ENCODE measurements at regions not wholly inside any gene's neighbourhood (a gene's known extent, or its start where the extent isn't known, plus 50 kb on each side); places are given as distances from the start of the nearest gene placed in this dataset.

DNA sequence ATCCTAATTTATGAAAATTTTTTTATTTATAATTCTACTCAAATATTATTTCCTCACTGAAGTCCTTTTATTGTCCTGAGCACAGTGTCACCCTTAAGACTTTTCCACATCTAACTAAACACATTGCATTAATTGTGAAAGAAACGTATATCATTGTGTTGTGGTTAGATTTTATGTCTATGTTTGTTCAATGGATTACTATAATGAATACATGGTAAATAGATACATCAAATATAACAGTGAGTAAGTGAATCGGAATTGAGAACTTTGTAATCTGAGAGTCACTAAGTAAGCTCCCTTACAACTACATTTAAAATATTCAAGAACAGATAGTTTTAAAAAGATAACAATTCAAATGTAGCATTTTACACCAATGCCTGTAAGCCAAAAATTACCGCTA lies 417.6 kb upstream of the PCDH20 start:
- WGBS (ENCODE audit: extremely low coverage, insufficient read length, low lambda C conversion rate) = no CpG with 5 or more reads among the region's 3 CpGs
- H3K4me1 ChIP-seq (ENCODE audit: insufficient read depth, low read length) = peaks cover 3% of the 10 kb centered on the region; the same call in 1 of the 2 replicates
- DNase-seq = no peak
- Mint-ChIP-seq H3K4me3 (no peak overlapping the region), H3K36me3 (ENCODE audit: insufficient read depth in 1 of 3, low read depth in 3 of 3) (no peaks in the 10 kb centered on the region), H3K27ac (no peak overlapping the region), H3K27me3 (ENCODE audit: low read depth) (no peaks in the 10 kb centered on the region), H3K9me3 (peaks cover 0 to 3% of the 10 kb centered on the region in 2 experiments; a peak in 2 of 5 replicates), H3K4me1 (peaks cover 2 to 6% of the 10 kb centered on the region in 2 experiments; a peak in 2 of 4 replicates)
- H2AFZ ChIP-seq (ENCODE audit: low read length) = no peak overlapping the region
- H3K4ac ChIP-seq (ENCODE audit: low read depth, low read length) = no peak overlapping the region
- H4K5ac ChIP-seq (ENCODE audit: insufficient read length, low read depth, low read length) = no peak overlapping the region
- no peak overlapping the region for H2BK15ac ChIP-seq (ENCODE audit: low read depth, low read length)
- H4K8ac ChIP-seq (replicated peaks; ENCODE audit: insufficient read length, low read depth, low read length) = no peak overlapping the region
- H3K23ac ChIP-seq (ENCODE audit: insufficient read length, low read depth, low read length) = no peak overlapping the region
- H2BK20ac ChIP-seq (ENCODE audit: low read depth, low read length, poor library complexity, severe bottlenecking) = no peak overlapping the region
- no peak overlapping the region for H2AK5ac ChIP-seq (ENCODE audit: insufficient read length, low read length)
- H3K9ac ChIP-seq (ENCODE audit: extremely low read depth, insufficient read length, low read length) = no peak overlapping the region
- no peaks in the 10 kb centered on the region for H4K20me1 ChIP-seq (ENCODE audit: control insufficient read depth, insufficient read depth, insufficient read length)
- no peak overlapping the region for H4K91ac ChIP-seq (ENCODE audit: insufficient read length, low read depth, low read length)
- no peaks in the 10 kb centered on the region for H3K27me3 ChIP-seq (ENCODE audit: insufficient read depth, low read length)
- H3K27ac ChIP-seq (ENCODE audit: insufficient read length, low read depth, low read length) = no peak overlapping the region
- H3K79me1 ChIP-seq (ENCODE audit: insufficient read depth, low read depth, low read length, poor library complexity, severe bottlenecking) = no peaks in the 10 kb centered on the region
- no peaks in the 10 kb centered on the region for H3K23me2 ChIP-seq (ENCODE audit: insufficient read length, low read depth, low read length, poor library complexity, severe bottlenecking)
- no peak overlapping the region for H2BK12ac ChIP-seq (ENCODE audit: insufficient read length, low read depth, low read length)
- no peak overlapping the region for H2BK120ac ChIP-seq (ENCODE audit: low read depth, low read length, poor library complexity, severe bottlenecking)
- no peak overlapping the region for H3K56ac ChIP-seq (ENCODE audit: insufficient read length, low read depth, low read length)
- peaks cover 2% of the 10 kb centered on the region; the same call in 1 of the 2 replicates for H3K79me2 ChIP-seq (ENCODE audit: insufficient read depth, low read length)
- no peak overlapping the region for H2BK5ac ChIP-seq (ENCODE audit: insufficient read length, low read length)
- H3T11ph ChIP-seq (ENCODE audit: low read length) = no peak overlapping the region
- no peak overlapping the region for H3K18ac ChIP-seq (ENCODE audit: insufficient read length, low read depth, low read length)
- H3K9me3 ChIP-seq (ENCODE audit: control insufficient read depth, low read depth, low read length) = no peaks in the 10 kb centered on the region
- no peak overlapping the region for H3K14ac ChIP-seq (ENCODE audit: insufficient read depth, low read length)
- no peak overlapping the region for H3K4me2 ChIP-seq (ENCODE audit: insufficient read depth, insufficient read length, low read length)
- TF ChIP-seq, protein P1, sequence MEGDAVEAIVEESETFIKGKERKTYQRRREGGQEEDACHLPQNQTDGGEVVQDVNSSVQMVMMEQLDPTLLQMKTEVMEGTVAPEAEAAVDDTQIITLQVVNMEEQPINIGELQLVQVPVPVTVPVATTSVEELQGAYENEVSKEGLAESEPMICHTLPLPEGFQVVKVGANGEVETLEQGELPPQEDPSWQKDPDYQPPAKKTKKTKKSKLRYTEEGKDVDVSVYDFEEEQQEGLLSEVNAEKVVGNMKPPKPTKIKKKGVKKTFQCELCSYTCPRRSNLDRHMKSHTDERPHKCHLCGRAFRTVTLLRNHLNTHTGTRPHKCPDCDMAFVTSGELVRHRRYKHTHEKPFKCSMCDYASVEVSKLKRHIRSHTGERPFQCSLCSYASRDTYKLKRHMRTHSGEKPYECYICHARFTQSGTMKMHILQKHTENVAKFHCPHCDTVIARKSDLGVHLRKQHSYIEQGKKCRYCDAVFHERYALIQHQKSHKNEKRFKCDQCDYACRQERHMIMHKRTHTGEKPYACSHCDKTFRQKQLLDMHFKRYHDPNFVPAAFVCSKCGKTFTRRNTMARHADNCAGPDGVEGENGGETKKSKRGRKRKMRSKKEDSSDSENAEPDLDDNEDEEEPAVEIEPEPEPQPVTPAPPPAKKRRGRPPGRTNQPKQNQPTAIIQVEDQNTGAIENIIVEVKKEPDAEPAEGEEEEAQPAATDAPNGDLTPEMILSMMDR (conservative IDR thresholded peaks at IDR 0.05) = no peak
